ENCODE measurements at regions not wholly inside any gene's neighbourhood (a gene's known extent, or its start where the extent isn't known, plus 50 kb on each side); places are given as distances from the start of the nearest gene placed in this dataset.

- Histone ChIP-seq H2AK9ac (replicated peaks; ENCODE audit: low read depth, low read length, poor library complexity) (no peak overlapping the region), H2BK5ac (ENCODE audit: low read depth, low read length, poor library complexity, severe bottlenecking) (no peak overlapping the region), H2BK120ac (ENCODE audit: low read depth, low read length) (no peak overlapping the region), H2AK5ac (ENCODE audit: low read depth, low read length) (no peak overlapping the region), H2BK15ac (ENCODE audit: low read depth, low read length) (no peak overlapping the region), H3K27me3 (ENCODE audit: control insufficient read depth, insufficient read depth, low read length) (peaks cover 45% of the 10 kb centered on the region), H3K9me3 (ENCODE audit: control insufficient read depth, insufficient read depth, low read length) (no peaks in the 10 kb centered on the region), H4K5ac (ENCODE audit: low read depth, low read length) (no peak overlapping the region), H3K56ac (ENCODE audit: extremely low read depth, insufficient read depth, low read length) (no peak overlapping the region), H3K79me1 (ENCODE audit: low read depth in 1 of 2, low read length in 2 of 2) (no peaks in the 10 kb centered on the region), H4K20me1 (ENCODE audit: insufficient read depth, low read length) (no peaks in the 10 kb centered on the region), H3K36me3 (ENCODE audit: control insufficient read depth, insufficient read depth, low read length) (no peaks in the 10 kb centered on the region), H3K9ac (ENCODE audit: low read depth, low read length) (no peak overlapping the region), H4K8ac (ENCODE audit: low read depth in 2 of 2, low read length in 2 of 2) (no peak overlapping the region), H3K9me1 (ENCODE audit: insufficient read depth, low read length) (no peaks in the 10 kb centered on the region), H3K4me3 (ENCODE audit: insufficient read depth, low read depth, low read length) (no peak overlapping the region), H3K14ac (replicated peaks; ENCODE audit: low read depth, low read length) (no peak overlapping the region), H4K91ac (ENCODE audit: insufficient read depth, low read depth, low read length) (no peak overlapping the region), H2AFZ (replicated peaks; ENCODE audit: low read length, poor library complexity) (no peak overlapping the region), H3K23ac (ENCODE audit: low read depth, low read length) (no peak overlapping the region), H3K4me1 (ENCODE audit: control insufficient read depth, insufficient read depth, low read length) (no peaks in the 10 kb centered on the region), H3K4ac (ENCODE audit: low read depth, low read length) (no peak overlapping the region), H3K4me2 (ENCODE audit: low read depth, low read length) (no peak overlapping the region), H2BK20ac (ENCODE audit: low read depth, low read length) (no peak overlapping the region), H3K27ac (ENCODE audit: insufficient read depth, low read length) (no peak overlapping the region), H3K18ac (ENCODE audit: low read depth, low read length) (no peak overlapping the region)
- no TSS peak for BruUV-seq (replicated peaks)
- 50% methylated on average over 1 of the region's 5 CpGs; no CpG with 5 or more reads in 1 of the 2 experiments for WGBS, 2 experiments (ENCODE audit: extremely low coverage in 2 of 2, insufficient read length in 1 of 2)
- ChIA-PET CTCF (no interaction called here), POLR2A (ENCODE audit: unreplicated experiment) (no interaction called here)
- DNase-seq (no peak), ATAC-seq (ENCODE audit: low read depth) (no peak)
- TF ChIP-seq USF2 (IDR thresholded peaks at IDR 0.05; ENCODE audit: low read depth, low read length) (no peak), NFE2L2 (IDR thresholded peaks at IDR 0.05; ENCODE audit: low read depth, low read length) (no peak), BHLHE40 (IDR thresholded peaks at IDR 0.05; ENCODE audit: low read depth, low read length) (no peak), MAFK (IDR thresholded peaks at IDR 0.05; ENCODE audit: low read depth, low read length) (no peak), MAZ (IDR thresholded peaks at IDR 0.05; ENCODE audit: borderline replicate concordance, low read depth, low read length) (no peak), SMC3 (IDR thresholded peaks at IDR 0.05; ENCODE audit: low read depth, low read length) (no peak), MXI1 (IDR thresholded peaks at IDR 0.05; ENCODE audit: borderline replicate concordance, low read depth, low read length) (no peak), RCOR1 (IDR thresholded peaks at IDR 0.05; ENCODE audit: insufficient replicate concordance, low read length) (no peak), FOS (IDR thresholded peaks at IDR 0.05; ENCODE audit: low read depth, low read length) (no peak), ELK1 (IDR thresholded peaks at IDR 0.05; ENCODE audit: borderline replicate concordance, low read depth, low read length) (no peak)
- dilution Hi-C loops (cut with HindIII; ENCODE audit: low sequenced_read_pairs, unreplicated experiment) (no loop called here), intact Hi-C loops (cut with micrococcal nuclease) (no loop called here), in situ Hi-C loops (cut with MboI; ENCODE audit: low sequenced_read_pairs) (no loop called here)
Observed at GRCh38 chr20:51175724-51176123, 152.8 kb upstream of the KCNG1 start.

Data from IMR-90 (cell line).